OCI-LY3 (cell line): ENCODE measurements at regions not wholly inside any gene's neighbourhood (a gene's known extent, or its start where the extent isn't known, plus 50 kb on each side); places are given as distances from the start of the nearest gene placed in this dataset.

Source experiments
- CTCF ChIP-seq: fragments of 200-600, 300-600 bp; sonication (generic); IDR thresholded peaks from 2 replicates; pipeline ENCODE4 v1.5.1; 2014; ENCODE audit warnings: antibody characterized with exemption, low read length, low read depth
- EZH2phosphoT487 ChIP-seq: fragments of 200-600 bp; shearing (Covaris generic); IDR thresholded peaks from 2 replicates; pipeline ENCODE4 v1.6.1; 2018; ENCODE audit warnings: antibody characterized with exemption, mixed run types, low read depth

- TF ChIP-seq CTCF (no peak), EZH2phosphoT487 (no peak)
These were observed 227.3 kb downstream of the NPHP4 start for GRCh38 chr1:5764959-5765358.
